ENCODE measurements at regions not wholly inside any gene's neighbourhood (a gene's known extent, or its start where the extent isn't known, plus 50 kb on each side); places are given as distances from the start of the nearest gene placed in this dataset.

GRCh38 chr16:31705371-31705770 is 168.2 kb upstream of the ZNF267 start:
- Histone ChIP-seq H3K27me3 (ENCODE audit: control insufficient read depth, insufficient read depth, low read length) (peaks cover 40% of the 10 kb centered on the region), H3K4me3 (ENCODE audit: low read depth, low read length) (no peak overlapping the region), H3K36me3 (ENCODE audit: control insufficient read depth, insufficient read depth, low read length) (no peaks in the 10 kb centered on the region)
- DNase-seq (ENCODE audit: low read depth): no peak
- no peak for TF ChIP-seq CTCF (IDR thresholded peaks at IDR 0.05; ENCODE audit: insufficient read depth, low read length, poor library complexity, severe bottlenecking)

GRCh38 chr16:31706318-31706717 is 167.3 kb upstream of the ZNF267 start:
- peaks cover 38% of the 10 kb centered on the region for H3K27me3 ChIP-seq (ENCODE audit: control insufficient read depth, insufficient read depth, low read length)
- no peak for DNase-seq (ENCODE audit: low read depth)
- no peak for TF ChIP-seq CTCF (IDR thresholded peaks at IDR 0.05; ENCODE audit: insufficient read depth, low read length, poor library complexity, severe bottlenecking)
- no peak overlapping the region for H3K4me3 ChIP-seq (ENCODE audit: low read depth, low read length)
- no peaks in the 10 kb centered on the region for H3K36me3 ChIP-seq (ENCODE audit: control insufficient read depth, insufficient read depth, low read length)

GRCh38 chr16:31706925-31707324 is 166.7 kb upstream of the ZNF267 start:
- Histone ChIP-seq H3K27me3 (ENCODE audit: control insufficient read depth, insufficient read depth, low read length) (peaks cover 38% of the 10 kb centered on the region), H3K36me3 (ENCODE audit: control insufficient read depth, insufficient read depth, low read length) (no peaks in the 10 kb centered on the region), H3K4me3 (ENCODE audit: low read depth, low read length) (no peak overlapping the region)
- no peak for DNase-seq (ENCODE audit: low read depth)
- TF ChIP-seq CTCF (IDR thresholded peaks at IDR 0.05; ENCODE audit: insufficient read depth, low read length, poor library complexity, severe bottlenecking): no peak

GRCh38 chr16:31707743-31708335 is 165.8 kb upstream of the ZNF267 start:
- peaks cover 33% of the 10 kb centered on the region for H3K27me3 ChIP-seq (ENCODE audit: control insufficient read depth, insufficient read depth, low read length)
- no peak for DNase-seq (ENCODE audit: low read depth)
- no peaks in the 10 kb centered on the region for H3K36me3 ChIP-seq (ENCODE audit: control insufficient read depth, insufficient read depth, low read length)
- no peak overlapping the region for H3K4me3 ChIP-seq (ENCODE audit: low read depth, low read length)
- no peak for TF ChIP-seq CTCF (IDR thresholded peaks at IDR 0.05; ENCODE audit: insufficient read depth, low read length, poor library complexity, severe bottlenecking)

GRCh38 chr16:31708348-31708747 is 165.3 kb upstream of the ZNF267 start:
- H3K27me3 ChIP-seq (ENCODE audit: control insufficient read depth, insufficient read depth, low read length): peaks cover 32% of the 10 kb centered on the region
- no peaks in the 10 kb centered on the region for H3K36me3 ChIP-seq (ENCODE audit: control insufficient read depth, insufficient read depth, low read length)
- DNase-seq (ENCODE audit: low read depth): no peak
- H3K4me3 ChIP-seq (ENCODE audit: low read depth, low read length): no peak overlapping the region
- no peak for TF ChIP-seq CTCF (IDR thresholded peaks at IDR 0.05; ENCODE audit: insufficient read depth, low read length, poor library complexity, severe bottlenecking)

- TF ChIP-seq CTCF (IDR thresholded peaks at IDR 0.05; ENCODE audit: insufficient read depth, low read length, poor library complexity, severe bottlenecking): no peak
- Histone ChIP-seq H3K4me3 (ENCODE audit: low read depth, low read length) (no peak overlapping the region), H3K36me3 (ENCODE audit: control insufficient read depth, insufficient read depth, low read length) (no peaks in the 10 kb centered on the region), H3K27me3 (ENCODE audit: control insufficient read depth, insufficient read depth, low read length) (peaks cover 28% of the 10 kb centered on the region)
- no peak for DNase-seq (ENCODE audit: low read depth)
These were observed 164.4 kb upstream of the ZNF267 start for GRCh38 chr16:31709181-31709580.
